Breast epithelium (tissue), 3 donors: ENCODE measurements at regions not wholly inside any gene's neighbourhood (a gene's known extent, or its start where the extent isn't known, plus 50 kb on each side); places are given as distances from the start of the nearest gene placed in this dataset.

Source experiments
- POLR2A ChIP-seq: fragments of 450-650 bp; IDR thresholded peaks from one replicate; pipeline ENCODE4 v1.6.1; 2016; ENCODE audit warnings: antibody characterized with exemption, mild to moderate bottlenecking, moderate library complexity
- POLR2AphosphoS5 ChIP-seq, 3 donors: sonication (generic); formaldehyde crosslinking; IDR thresholded peaks; one replicate each; pipeline ENCODE4 v1.6.1; 2017; ENCODE audit warnings: antibody characterized with exemption in 3 of 3

- TF ChIP-seq POLR2A (no peak), POLR2AphosphoS5 (IDR thresholded peaks at IDR 0.05) (no peak)
These were observed 178.0 kb upstream of the IGFBP3 start for GRCh38 chr7:46099076-46099475.
